Astrocyte of the hippocampus (primary cell): ENCODE measurements at regions not wholly inside any gene's neighbourhood (a gene's known extent, or its start where the extent isn't known, plus 50 kb on each side); places are given as distances from the start of the nearest gene placed in this dataset.

Experiments used
- DNase-seq: peaks from one replicate; pipeline ENCODE4 v3.0.0; 2011; ENCODE audit warnings: low read depth, low spot score

GRCh38 chr4:31929676-31930345 is 1209.6 kb downstream of the PCDH7 start:
- DNase-seq = no peak

GRCh38 chr4:31946456-31946855 is 1226.3 kb downstream of the PCDH7 start:
- no peak for DNase-seq

- DNase-seq = no peak
Observed at GRCh38 chr4:31947101-31947500, 1226.9 kb downstream of the PCDH7 start.

GRCh38 chr4:31949045-31949444 is 1228.9 kb downstream of the PCDH7 start:
- DNase-seq = peak; percentile 78

GRCh38 chr4:31955346-31955745 is 1235.2 kb downstream of the PCDH7 start:
- no peak for DNase-seq

GRCh38 chr4:31959972-31960371 is 1239.8 kb downstream of the PCDH7 start:
- DNase-seq = no peak

- no peak for DNase-seq
Observed at GRCh38 chr4:31964685-31965084, 1244.5 kb downstream of the PCDH7 start.

- no peak for DNase-seq
Observed at GRCh38 chr4:31968842-31969241, 1248.7 kb downstream of the PCDH7 start.

- DNase-seq = peak; percentile 61
Observed at GRCh38 chr4:31974490-31975002, 1254.4 kb downstream of the PCDH7 start.

GRCh38 chr4:31979988-31980387 is 1259.8 kb downstream of the PCDH7 start:
- DNase-seq = no peak

GRCh38 chr4:31983246-31983645 is 1263.1 kb downstream of the PCDH7 start:
- no peak for DNase-seq

GRCh38 chr4:31983677-31984076 is 1263.5 kb downstream of the PCDH7 start:
- no peak for DNase-seq

- DNase-seq = no peak
Observed at GRCh38 chr4:31984872-31985271, 1264.7 kb downstream of the PCDH7 start.

GRCh38 chr4:31995943-31996901 is 1276.1 kb downstream of the PCDH7 start:
- no peak for DNase-seq

- no peak for DNase-seq
Observed at GRCh38 chr4:31998807-31999206, 1278.6 kb downstream of the PCDH7 start.

- no peak for DNase-seq
Observed at GRCh38 chr4:31999848-32000247, 1279.7 kb downstream of the PCDH7 start.

- DNase-seq = no peak
Observed at GRCh38 chr4:32000846-32001488, 1280.8 kb downstream of the PCDH7 start.

- DNase-seq = no peak
Observed at GRCh38 chr4:32002037-32002747, 1282.0 kb downstream of the PCDH7 start.

- DNase-seq = no peak
Observed at GRCh38 chr4:32003548-32003947, 1283.4 kb downstream of the PCDH7 start.

GRCh38 chr4:32010221-32010620 is 1290.1 kb downstream of the PCDH7 start:
- no peak for DNase-seq

- DNase-seq = peak; percentile 18
Observed at GRCh38 chr4:32022071-32022470, 1301.9 kb downstream of the PCDH7 start.
